Gastrocnemius medialis (tissue), 4 donors: ENCODE measurements at regions not wholly inside any gene's neighbourhood (a gene's known extent, or its start where the extent isn't known, plus 50 kb on each side); places are given as distances from the start of the nearest gene placed in this dataset.

Experiments
- POLR2A ChIP-seq, 2 donors: fragments of 450-650 bp; IDR thresholded peaks; one replicate each; pipeline ENCODE4 v1.6.1; 2017; ENCODE audit warnings: antibody characterized with exemption in 2 of 2, mild to moderate bottlenecking in 2 of 2, moderate library complexity in 2 of 2
- TF ChIP-seq, protein P1 (sequence below), 5 experiments: fragments of 450-650 bp in 3 of 5; fragments of 200-600 bp in 2 of 5; sonication (generic) in 2 of 5; IDR thresholded peaks in 4 of 5; conservative IDR thresholded peaks in 1 of 5; 1 replicate in 4 of 5; 2 replicates in 1 of 5; pipeline ENCODE4 v1.5.1; 2016 to 2019; ENCODE audit warnings: antibody characterized with exemption in 5 of 5, mild to moderate bottlenecking in 3 of 5, moderate library complexity in 3 of 5

DNA sequence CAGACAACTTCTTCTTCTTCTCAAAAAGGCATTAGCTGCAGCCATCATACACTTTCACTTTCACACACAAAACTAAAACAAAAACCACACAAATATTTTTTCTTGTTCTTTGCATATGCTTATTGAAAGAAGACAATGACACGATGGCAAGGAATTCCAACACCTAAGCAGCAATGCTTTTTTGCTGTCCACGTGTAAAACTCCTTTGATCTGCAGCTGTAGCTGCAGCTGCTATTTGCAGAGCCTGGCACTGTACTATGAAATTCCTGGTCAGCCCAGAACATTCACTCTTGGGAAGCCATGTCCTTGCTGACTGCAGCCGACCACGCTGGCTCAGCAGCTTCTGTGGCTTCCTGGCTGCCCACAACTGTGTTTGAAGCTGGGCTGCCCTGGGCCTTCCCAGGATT is 316.2 kb downstream of the CDH2 start:
- TF ChIP-seq, protein P1, sequence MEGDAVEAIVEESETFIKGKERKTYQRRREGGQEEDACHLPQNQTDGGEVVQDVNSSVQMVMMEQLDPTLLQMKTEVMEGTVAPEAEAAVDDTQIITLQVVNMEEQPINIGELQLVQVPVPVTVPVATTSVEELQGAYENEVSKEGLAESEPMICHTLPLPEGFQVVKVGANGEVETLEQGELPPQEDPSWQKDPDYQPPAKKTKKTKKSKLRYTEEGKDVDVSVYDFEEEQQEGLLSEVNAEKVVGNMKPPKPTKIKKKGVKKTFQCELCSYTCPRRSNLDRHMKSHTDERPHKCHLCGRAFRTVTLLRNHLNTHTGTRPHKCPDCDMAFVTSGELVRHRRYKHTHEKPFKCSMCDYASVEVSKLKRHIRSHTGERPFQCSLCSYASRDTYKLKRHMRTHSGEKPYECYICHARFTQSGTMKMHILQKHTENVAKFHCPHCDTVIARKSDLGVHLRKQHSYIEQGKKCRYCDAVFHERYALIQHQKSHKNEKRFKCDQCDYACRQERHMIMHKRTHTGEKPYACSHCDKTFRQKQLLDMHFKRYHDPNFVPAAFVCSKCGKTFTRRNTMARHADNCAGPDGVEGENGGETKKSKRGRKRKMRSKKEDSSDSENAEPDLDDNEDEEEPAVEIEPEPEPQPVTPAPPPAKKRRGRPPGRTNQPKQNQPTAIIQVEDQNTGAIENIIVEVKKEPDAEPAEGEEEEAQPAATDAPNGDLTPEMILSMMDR (IDR thresholded peaks at IDR 0.05 in 4 of 5, conservative IDR thresholded peaks at IDR 0.05 in 1 of 5), result no peak
- no peak for TF ChIP-seq POLR2A (IDR thresholded peaks at IDR 0.05)
